DOHH2 (cell line): ENCODE measurements at regions not wholly inside any gene's neighbourhood (a gene's known extent, or its start where the extent isn't known, plus 50 kb on each side); places are given as distances from the start of the nearest gene placed in this dataset.

Experiments used
- H3F3A ChIP-seq: fragments of 200-600 bp; sonication (generic), shearing (Covaris generic); 2 replicates; pipeline ENCODE4 v1.6.0; 2016; ENCODE audit warnings: antibody characterized with exemption, mild to moderate bottlenecking; ENCODE audit not compliant: control insufficient read depth, insufficient read depth
- H3K27ac ChIP-seq: fragments of 200-600 bp; sonication (generic); 2 replicates; pipeline ENCODE4 v1.5.1; 2014; ENCODE audit warnings: low read depth, mild to moderate bottlenecking, low read length, moderate library complexity
- H3K27me3 ChIP-seq: fragments of 200-600 bp; sonication (generic); 2 replicates; pipeline ENCODE4 v1.6.1; 2014; ENCODE audit warnings: mild to moderate bottlenecking, low read length, mixed read lengths; ENCODE audit not compliant: control insufficient read depth
- H3K36me3 ChIP-seq: fragments of 200-600 bp; sonication (generic); 2 replicates; pipeline ENCODE4 v1.6.1; 2014; ENCODE audit warnings: mild to moderate bottlenecking, low read length, moderate library complexity, mixed read lengths; ENCODE audit not compliant: control insufficient read depth
- H3K4me1 ChIP-seq: fragments of 200-600 bp; sonication (generic); 2 replicates; pipeline ENCODE4 v1.6.1; 2014; ENCODE audit warnings: mild to moderate bottlenecking, low read length, mixed read lengths; ENCODE audit not compliant: control insufficient read depth
- H3K4me2 ChIP-seq: fragments of 200-600 bp; sonication (generic); 2 replicates; pipeline ENCODE4 v1.6.0; 2014; ENCODE audit warnings: mild to moderate bottlenecking, low read length, moderate library complexity
- H3K4me3 ChIP-seq: fragments of 200-600 bp; sonication (generic); 2 replicates; pipeline ENCODE4 v1.5.1; 2014; ENCODE audit warnings: mild to moderate bottlenecking, low read length, mixed read lengths
- H3K79me2 ChIP-seq: fragments of 200-600 bp; sonication (generic); 2 replicates; pipeline ENCODE4 v1.6.1; 2014; ENCODE audit warnings: mild to moderate bottlenecking, low read length, mixed read lengths; ENCODE audit not compliant: control insufficient read depth
- H3K9me2 ChIP-seq: fragments of 200-600 bp; sonication (generic); replicated peaks from 2 replicates; pipeline ENCODE4 v1.6.1; 2014; ENCODE audit warnings: mild to moderate bottlenecking, low read length, mixed read lengths; ENCODE audit not compliant: control insufficient read depth
- H3K9me3 ChIP-seq: fragments of 200-600 bp; sonication (generic); 2 replicates; pipeline ENCODE4 v1.6.1; 2014; ENCODE audit warnings: antibody characterized with exemption, low read length, mixed read lengths; ENCODE audit not compliant: control insufficient read depth, insufficient read depth
- H4K20me1 ChIP-seq: fragments of 200-600 bp; sonication (generic); 2 replicates; pipeline ENCODE4 v1.6.0; 2014; ENCODE audit warnings: low read depth, mild to moderate bottlenecking, antibody characterized with exemption, low read length, moderate library complexity; ENCODE audit not compliant: control insufficient read depth, insufficient read depth
- EZH2phosphoT487 ChIP-seq: fragments of 200-600 bp; sonication (generic); IDR thresholded peaks from 2 replicates; pipeline ENCODE4 v1.6.1; 2017; ENCODE audit warnings: borderline replicate concordance, mild to moderate bottlenecking, antibody characterized with exemption, low read length, moderate library complexity, mixed read lengths
- TF ChIP-seq, protein P1 (sequence below): fragments of 200-600 bp; sonication (generic); IDR thresholded peaks from one replicate; pipeline ENCODE4 v1.5.1; 2014; ENCODE audit warnings: antibody characterized with exemption, mild to moderate bottlenecking, low read depth, low read length; ENCODE audit not compliant: poor library complexity, severe bottlenecking

DNA sequence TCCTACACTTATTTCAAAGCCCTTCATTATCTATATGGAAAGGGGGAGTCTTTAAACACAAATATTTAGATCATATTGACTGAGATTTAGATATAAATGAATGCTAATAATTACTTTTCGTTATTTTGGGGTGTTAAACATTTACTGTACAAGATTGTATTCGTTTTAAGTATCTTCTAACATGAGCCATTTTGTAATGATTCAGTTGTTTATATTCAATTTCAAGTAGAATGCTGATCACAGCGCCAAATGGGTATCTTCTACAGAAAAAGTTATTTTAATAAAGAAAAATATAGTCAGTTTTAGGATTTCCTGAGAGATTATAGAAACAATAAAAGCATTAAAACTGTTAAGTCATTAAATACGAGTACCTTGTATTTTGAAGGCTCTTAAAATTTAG, 104.5 kb upstream of the HNRNPU start:
- no peaks in the 10 kb centered on the region; the same call in 1 of the 2 replicates for H3K36me3 ChIP-seq
- no peaks in the 10 kb centered on the region for H3K9me2 ChIP-seq
- H3K4me2 ChIP-seq: peak overlapping the region; percentile 77
- no peaks in the 10 kb centered on the region for H3K9me3 ChIP-seq
- no peaks in the 10 kb centered on the region for H4K20me1 ChIP-seq
- peak overlapping the region; percentile 75; the same call in 1 of the 2 replicates for H3K4me3 ChIP-seq
- peaks cover 16% of the 10 kb centered on the region for H3K79me2 ChIP-seq
- H3F3A ChIP-seq: peaks cover 15% of the 10 kb centered on the region
- peaks cover 33% of the 10 kb centered on the region for H3K4me1 ChIP-seq
- no peaks in the 10 kb centered on the region for H3K27me3 ChIP-seq
- H3K27ac ChIP-seq: no peak overlapping the region
- no peak for TF ChIP-seq EZH2phosphoT487
- TF ChIP-seq, protein P1, sequence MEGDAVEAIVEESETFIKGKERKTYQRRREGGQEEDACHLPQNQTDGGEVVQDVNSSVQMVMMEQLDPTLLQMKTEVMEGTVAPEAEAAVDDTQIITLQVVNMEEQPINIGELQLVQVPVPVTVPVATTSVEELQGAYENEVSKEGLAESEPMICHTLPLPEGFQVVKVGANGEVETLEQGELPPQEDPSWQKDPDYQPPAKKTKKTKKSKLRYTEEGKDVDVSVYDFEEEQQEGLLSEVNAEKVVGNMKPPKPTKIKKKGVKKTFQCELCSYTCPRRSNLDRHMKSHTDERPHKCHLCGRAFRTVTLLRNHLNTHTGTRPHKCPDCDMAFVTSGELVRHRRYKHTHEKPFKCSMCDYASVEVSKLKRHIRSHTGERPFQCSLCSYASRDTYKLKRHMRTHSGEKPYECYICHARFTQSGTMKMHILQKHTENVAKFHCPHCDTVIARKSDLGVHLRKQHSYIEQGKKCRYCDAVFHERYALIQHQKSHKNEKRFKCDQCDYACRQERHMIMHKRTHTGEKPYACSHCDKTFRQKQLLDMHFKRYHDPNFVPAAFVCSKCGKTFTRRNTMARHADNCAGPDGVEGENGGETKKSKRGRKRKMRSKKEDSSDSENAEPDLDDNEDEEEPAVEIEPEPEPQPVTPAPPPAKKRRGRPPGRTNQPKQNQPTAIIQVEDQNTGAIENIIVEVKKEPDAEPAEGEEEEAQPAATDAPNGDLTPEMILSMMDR: no peak

DNA sequence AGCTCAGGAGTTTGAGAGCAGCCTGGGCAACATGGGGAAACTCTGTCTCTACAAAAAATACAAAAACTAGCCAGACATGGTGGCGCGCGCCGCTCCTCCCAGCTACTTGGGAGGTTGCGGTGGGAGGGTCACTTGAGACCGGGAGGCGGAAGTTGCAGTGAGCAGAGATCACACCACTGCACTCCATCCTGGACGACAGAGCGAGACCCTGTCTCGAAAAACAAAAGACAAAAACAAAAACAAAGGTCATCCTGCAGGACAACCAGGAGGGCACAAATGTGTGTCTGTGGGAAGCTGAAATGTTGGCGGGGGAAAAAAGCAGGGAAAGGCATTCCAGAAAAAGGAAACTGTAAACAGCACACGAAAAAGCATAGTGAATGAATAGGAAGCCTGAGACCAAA, 104.1 kb upstream of the HNRNPU start:
- Histone ChIP-seq H3K4me2 (peak overlapping the region; percentile 8), H3F3A (peaks cover 14% of the 10 kb centered on the region), H3K79me2 (peaks cover 16% of the 10 kb centered on the region), H3K27ac (no peak overlapping the region), H3K9me3 (no peaks in the 10 kb centered on the region), H3K4me3 (no peak overlapping the region), H3K36me3 (no peaks in the 10 kb centered on the region; the same call in 1 of the 2 replicates), H3K4me1 (peaks cover 37% of the 10 kb centered on the region), H3K27me3 (no peaks in the 10 kb centered on the region), H4K20me1 (no peaks in the 10 kb centered on the region), H3K9me2 (no peaks in the 10 kb centered on the region)
- TF ChIP-seq, protein P1: no peak
- TF ChIP-seq EZH2phosphoT487: no peak

DNA sequence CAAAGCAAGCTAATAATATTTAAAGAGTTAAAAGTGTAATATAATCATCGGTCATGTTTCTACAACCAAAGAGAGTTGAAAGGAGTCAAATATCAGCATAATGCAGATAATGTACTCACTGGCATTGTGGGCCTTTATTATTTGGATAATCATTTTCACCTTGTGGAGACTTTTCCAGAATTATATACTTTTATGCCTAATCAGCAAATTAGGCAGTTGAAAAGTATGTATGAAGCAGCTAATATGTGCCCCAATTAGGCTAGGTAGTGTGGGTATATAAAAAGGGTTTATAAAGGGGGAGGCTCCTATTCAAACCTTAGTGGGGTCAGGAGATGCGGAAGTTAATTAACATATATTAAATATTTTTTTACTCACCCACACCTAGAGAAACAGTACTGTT, 102.8 kb upstream of the HNRNPU start:
- peaks cover 13% of the 10 kb centered on the region for H3K79me2 ChIP-seq
- no peak overlapping the region for H3K27ac ChIP-seq
- no peaks in the 10 kb centered on the region for H3K9me3 ChIP-seq
- no peaks in the 10 kb centered on the region; the same call in 1 of the 2 replicates for H3K36me3 ChIP-seq
- H3F3A ChIP-seq: peaks cover 14% of the 10 kb centered on the region
- no peaks in the 10 kb centered on the region for H4K20me1 ChIP-seq
- H3K4me3 ChIP-seq: no peak overlapping the region
- H3K4me2 ChIP-seq: no peak overlapping the region
- no peaks in the 10 kb centered on the region for H3K9me2 ChIP-seq
- H3K27me3 ChIP-seq: no peaks in the 10 kb centered on the region
- H3K4me1 ChIP-seq: peaks cover 37% of the 10 kb centered on the region
- TF ChIP-seq, protein P1: no peak
- no peak for TF ChIP-seq EZH2phosphoT487
